GM18951 (cell line): ENCODE measurements at regions not wholly inside any gene's neighbourhood (a gene's known extent, or its start where the extent isn't known, plus 50 kb on each side); places are given as distances from the start of the nearest gene placed in this dataset.

Source experiments
- POLR2A ChIP-seq: IDR thresholded peaks from 4 replicates; pipeline ENCODE4 v1.6.1; 2011; ENCODE audit warnings: mild to moderate bottlenecking; ENCODE audit not compliant: insufficient read length, insufficient read depth; ENCODE audit errors: extremely low read depth
- in situ Hi-C: fragments of 300-500 bp; cut with MboI; formaldehyde crosslinking; loops from one replicate; pipeline ENCODE4 v1.12.0; 2022; ENCODE audit warnings: low sequenced_read_pairs, mixed read lengths, inconsistent platforms; ENCODE audit not compliant: unreplicated experiment

GRCh38 chr1:47672622-47673021, 234.8 kb downstream of the FOXD2 start:
- in situ Hi-C loops = no loop called here
- TF ChIP-seq POLR2A = no peak

GRCh38 chr1:47674189-47674588, 236.3 kb downstream of the FOXD2 start:
- in situ Hi-C loops = no loop called here
- TF ChIP-seq POLR2A = no peak

DNA sequence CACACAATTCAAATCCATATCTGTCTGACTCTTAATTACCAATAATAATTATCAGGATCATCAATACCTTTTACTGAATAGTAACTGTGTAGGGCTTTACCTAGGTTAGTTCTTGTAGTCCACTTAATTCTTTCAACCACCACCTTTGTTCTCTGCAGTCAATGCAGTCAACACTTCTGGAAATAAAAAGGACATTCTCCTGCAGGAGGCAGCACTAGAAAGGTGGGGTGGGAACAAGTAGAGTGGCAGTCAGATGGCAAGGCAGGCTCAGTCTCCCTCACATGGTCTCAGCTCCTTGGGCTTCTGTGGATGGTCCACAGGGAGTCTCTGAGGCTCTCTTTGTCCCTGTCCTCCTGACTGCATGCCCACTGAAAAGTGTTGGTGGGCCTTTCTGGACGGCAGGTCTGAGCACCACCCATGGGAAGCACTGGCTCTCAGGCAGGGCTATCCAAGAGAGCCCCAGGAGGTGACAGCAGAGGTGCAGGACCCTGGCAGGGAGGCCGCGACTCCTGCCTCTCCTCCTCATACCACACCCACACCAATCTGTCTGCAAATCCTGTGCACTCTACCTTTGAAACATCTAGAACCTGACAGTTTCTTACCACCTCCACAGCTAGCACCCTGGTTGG, 237.3 kb downstream of the FOXD2 start:
- TF ChIP-seq POLR2A = no peak
- in situ Hi-C loops = no loop called here

DNA sequence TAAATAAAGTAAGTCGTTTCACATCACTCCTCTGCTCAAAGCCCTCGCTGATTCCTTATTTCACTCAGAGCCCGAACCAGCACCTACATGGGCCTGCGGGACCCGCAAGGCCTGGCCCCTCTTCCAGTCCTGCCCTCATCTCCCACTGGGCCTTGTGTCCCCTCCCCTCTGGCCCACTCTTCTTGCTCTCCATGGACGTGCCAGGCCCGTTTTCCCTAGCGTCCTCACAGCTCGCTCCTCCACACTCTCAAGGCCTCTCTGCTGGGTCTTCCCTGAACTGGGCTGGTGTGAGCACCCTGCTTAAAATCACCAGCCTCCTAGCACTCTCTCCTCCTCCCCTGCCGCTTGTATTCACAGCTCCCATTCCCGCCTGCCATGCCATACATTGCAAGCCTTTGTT, 237.9 kb downstream of the FOXD2 start:
- in situ Hi-C loops = no loop called here

GRCh38 chr1:47676311-47677054, 238.6 kb downstream of the FOXD2 start:
- no peak for TF ChIP-seq POLR2A
- in situ Hi-C loops = no loop called here

More for the DNA sequence above, 237.9 kb downstream of the FOXD2 start:
- no peak for TF ChIP-seq POLR2A

DNA sequence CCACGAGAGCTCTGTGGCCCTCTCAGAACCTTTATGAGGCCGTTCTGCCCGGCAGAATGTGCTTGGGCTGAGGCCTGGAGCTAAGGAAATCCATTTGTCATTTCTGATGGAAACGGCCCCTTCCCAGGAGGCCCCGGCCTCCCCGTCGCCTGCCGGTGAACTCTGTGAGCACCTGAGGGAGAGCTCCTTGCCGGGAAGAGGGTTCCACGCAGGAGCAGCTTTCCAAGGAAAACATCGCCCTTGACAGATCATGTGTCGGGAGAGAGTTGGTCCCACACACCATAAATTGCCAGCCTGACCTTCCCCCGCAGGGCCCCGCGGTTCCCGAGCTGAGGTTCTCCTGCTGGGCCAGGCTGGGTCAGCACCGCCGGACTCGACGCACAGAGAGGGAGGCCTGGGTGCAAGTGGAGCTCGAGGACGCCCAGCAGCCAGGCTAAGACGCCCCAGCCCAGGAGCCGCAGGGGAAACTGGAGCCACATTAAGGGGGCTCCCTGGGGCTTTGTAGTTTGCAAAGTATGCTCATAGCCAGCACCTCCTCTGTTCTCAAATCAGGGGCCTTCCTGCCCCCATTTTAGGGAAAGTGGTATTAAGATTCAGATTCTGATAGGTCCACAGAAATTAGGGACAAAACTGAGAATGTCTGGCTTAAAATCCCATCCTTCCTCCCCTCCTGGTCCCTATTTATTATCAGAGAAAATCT, 239.5 kb downstream of the FOXD2 start:
- in situ Hi-C loops = no loop called here

GRCh38 chr1:47678464-47678980, 240.7 kb downstream of the FOXD2 start:
- TF ChIP-seq POLR2A = no peak

More for the DNA sequence above, 239.5 kb downstream of the FOXD2 start:
- TF ChIP-seq POLR2A = no peak

DNA sequence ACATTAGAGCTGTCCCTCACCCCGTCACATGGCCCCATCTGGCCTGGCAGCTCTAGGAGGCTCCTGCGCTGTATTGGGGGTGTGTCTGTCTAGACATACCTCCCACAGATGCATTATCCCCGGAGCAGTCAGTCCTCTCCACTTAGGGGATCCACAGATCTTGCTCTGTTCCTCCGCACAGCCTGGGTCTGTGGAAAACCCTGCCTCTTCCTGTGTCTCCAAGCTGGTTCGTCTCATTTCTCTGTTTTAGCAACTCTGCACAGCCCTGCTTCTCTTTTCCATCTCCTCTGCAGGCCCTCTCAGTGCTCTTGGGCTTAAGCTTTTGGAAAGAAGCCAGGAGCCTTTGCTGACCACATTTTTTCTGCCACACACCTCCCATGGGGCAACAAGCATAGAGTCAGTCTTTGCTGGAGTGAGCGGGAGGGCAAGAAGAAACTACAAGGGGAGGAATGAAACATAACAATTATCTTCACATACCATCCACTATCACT, 241.5 kb downstream of the FOXD2 start:
- in situ Hi-C loops = no loop called here
- TF ChIP-seq POLR2A = no peak

More at GRCh38 chr1:47678464-47678980, 240.7 kb downstream of the FOXD2 start:
- in situ Hi-C loops = no loop called here

- in situ Hi-C loops = no loop called here
- no peak for TF ChIP-seq POLR2A
Measured at GRCh38 chr1:47679826-47680225, 242.0 kb downstream of the FOXD2 start.

GRCh38 chr1:47680815-47681475, 243.1 kb downstream of the FOXD2 start:
- in situ Hi-C loops = no loop called here

GRCh38 chr1:47681735-47682134, 243.9 kb downstream of the FOXD2 start:
- TF ChIP-seq POLR2A = no peak
- in situ Hi-C loops = no loop called here

More at GRCh38 chr1:47680815-47681475, 243.1 kb downstream of the FOXD2 start:
- TF ChIP-seq POLR2A = no peak

DNA sequence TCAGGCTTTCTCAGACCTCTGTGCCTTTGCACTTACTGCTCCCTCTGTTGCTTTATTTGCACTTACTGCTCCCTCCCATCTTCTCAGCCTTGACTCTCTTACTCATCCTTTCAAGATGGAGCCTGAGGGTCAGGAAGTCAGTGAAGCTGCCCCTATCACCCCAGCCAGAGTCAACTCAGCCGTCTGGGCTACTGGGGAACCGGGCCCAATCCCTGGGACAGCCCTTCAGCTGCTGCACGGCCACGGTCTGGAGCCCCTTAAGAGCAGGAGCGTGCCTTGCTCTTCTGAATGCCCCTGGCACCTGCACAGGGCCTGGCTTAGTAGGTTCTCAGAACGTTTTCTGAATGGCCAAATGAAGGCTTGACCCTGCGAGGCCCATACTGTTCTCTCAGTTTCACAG, 244.4 kb downstream of the FOXD2 start:
- in situ Hi-C loops = no loop called here
- TF ChIP-seq POLR2A = no peak
